Kidney (tissue), 13 donors: ENCODE measurements at regions not wholly inside any gene's neighbourhood (a gene's known extent, or its start where the extent isn't known, plus 50 kb on each side); places are given as distances from the start of the nearest gene placed in this dataset.
A peak's percentile ranks its signal among the peaks of the same experiment; 100 is the strongest.

Experiments
- DNase-seq, 5 donors: peaks; one replicate each; pipeline ENCODE4 v3.0.0-alpha.2; 2013 to 2020
- FAIRE-seq: peaks from 2 replicates; lab custom pipeline; 2012; peaks lifted over from hg19 to GRCh38; lab: Jason Lieb, UNC
- H3K27ac ChIP-seq, 2 donors: one replicate each; pipeline ENCODE4 v1.7.0; 2013; ENCODE audit warnings: low read depth in 2 of 2, low read length in 2 of 2, inconsistent platforms in 1 of 2
- H3K27me3 ChIP-seq: one replicate; pipeline ENCODE4 v1.7.1; 2013; ENCODE audit warnings: low read length, inconsistent platforms; ENCODE audit not compliant: control insufficient read depth, insufficient read depth
- H3K36me3 ChIP-seq, 3 donors: one replicate each; pipeline versions ENCODE4 v1.7.0 to v1.7.1; 2013; ENCODE audit warnings: low read length in 3 of 3, control low read depth in 1 of 3, inconsistent platforms in 1 of 3; ENCODE audit not compliant: insufficient read depth in 3 of 3, control insufficient read depth in 2 of 3
- H3K4me1 ChIP-seq, 3 donors: one replicate each; pipeline versions ENCODE4 v1.7.0 to v1.7.1; 2013; ENCODE audit warnings: low read length in 3 of 3, inconsistent platforms in 1 of 3, low read depth in 1 of 3; ENCODE audit not compliant: control insufficient read depth in 2 of 3, insufficient read depth in 2 of 3
- H3K4me3 ChIP-seq, 3 donors: one replicate each; pipeline versions ENCODE4 v1.7.0 to v1.8.1; 2013; ENCODE audit warnings: low read length in 3 of 3, control low read depth in 1 of 3, inconsistent platforms in 1 of 3
- H3K9ac ChIP-seq, 3 donors: one replicate each; pipeline versions ENCODE4 v1.7.0 to v1.7.1; 2013; ENCODE audit warnings: low read length in 3 of 3, control low read depth in 1 of 3, inconsistent platforms in 1 of 3
- H3K9me3 ChIP-seq, 3 donors: one replicate each; pipeline versions ENCODE4 v1.7.0 to v1.7.1; 2013; ENCODE audit warnings: low read length in 3 of 3, control low read depth in 1 of 3, inconsistent platforms in 1 of 3; ENCODE audit not compliant: control insufficient read depth in 2 of 3, insufficient read depth in 1 of 3
- CTCF ChIP-seq: IDR thresholded peaks from 3 replicates; pipeline ENCODE4 v1.5.1; 2012; ENCODE audit warnings: mild to moderate bottlenecking, moderate library complexity, borderline replicate concordance; ENCODE audit not compliant: insufficient read depth; ENCODE audit errors: extremely low read depth
- intact Hi-C: fragments of 100-400 bp; cut with DNase I; formaldehyde crosslinking; loops from one replicate; pipeline ENCODE4 v1.11.1; 2022
- donor health status: control.
- donor health status: control.
- donor health status: control.
- donor health status: control.
- donor health status: control.
- donor health status: DM: yes; HTN: yes; CAD: no.
- donor health status: Normal renal cell carcinoma (clear cell type).

DNA sequence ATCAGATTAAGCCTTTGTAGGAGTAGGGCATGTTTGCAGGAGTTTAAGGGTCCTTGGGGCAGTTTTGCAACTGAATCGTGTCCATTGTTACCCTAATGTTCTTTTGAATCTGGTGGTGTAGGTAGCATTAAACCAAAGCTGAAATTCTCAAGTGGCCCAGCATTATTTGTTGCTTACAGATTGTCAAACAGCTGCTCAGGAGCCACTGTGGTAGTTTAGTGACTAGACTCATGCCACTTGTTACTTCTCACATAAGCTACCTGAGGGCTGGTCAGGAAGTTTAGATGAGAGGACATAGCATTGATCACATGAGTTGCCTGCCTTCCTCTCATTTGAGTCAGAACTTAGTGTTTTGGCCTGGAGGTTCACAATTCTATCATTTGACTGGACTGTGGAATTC, 157.6 kb downstream of the HAUS1 start:
- intact Hi-C loops, result no loop called here
- Histone ChIP-seq H3K4me1 (no peaks in the 10 kb centered on the region), H3K9ac (no peak overlapping the region), H3K4me3 (no peak overlapping the region), H3K36me3 (peaks cover 0 to 6% (median 5%) of the 10 kb centered on the region in 3 donors), H3K27ac (no peak overlapping the region), H3K27me3 (no peaks in the 10 kb centered on the region), H3K9me3 (no peaks in the 10 kb centered on the region)
- DNase-seq (no peak), FAIRE-seq (no peak)
- TF ChIP-seq CTCF, result no peak

- no peak overlapping the region for H3K9ac ChIP-seq
- no peaks in the 10 kb centered on the region for H3K27me3 ChIP-seq
- no peak for TF ChIP-seq CTCF
- H3K4me3 ChIP-seq, result no peak overlapping the region
- FAIRE-seq (no peak), DNase-seq (no peak)
- H3K27ac ChIP-seq, result no peak overlapping the region
- intact Hi-C loops, result no loop called here
- H3K4me1 ChIP-seq, result no peaks in the 10 kb centered on the region
- H3K36me3 ChIP-seq, result peaks cover 0 to 6% (median 5%) of the 10 kb centered on the region in 3 donors
- H3K9me3 ChIP-seq, result no peaks in the 10 kb centered on the region
Measured at GRCh38 chr18:46262856-46263255, 158.7 kb downstream of the HAUS1 start.

GRCh38 chr18:46264255-46264654, 160.1 kb downstream of the HAUS1 start:
- no peak for TF ChIP-seq CTCF
- Histone ChIP-seq H3K9ac (no peak overlapping the region), H3K9me3 (no peaks in the 10 kb centered on the region), H3K27me3 (no peaks in the 10 kb centered on the region), H3K4me3 (no peak overlapping the region), H3K36me3 (peaks cover 0 to 11% (median 7%) of the 10 kb centered on the region in 3 donors), H3K27ac (no peak overlapping the region), H3K4me1 (no peaks in the 10 kb centered on the region)
- FAIRE-seq (no peak), DNase-seq (peak in 1 of 5 donors; percentile 22)
- intact Hi-C loops, result no loop called here
